Spleen (tissue), 7 donors: ENCODE measurements at regions not wholly inside any gene's neighbourhood (a gene's known extent, or its start where the extent isn't known, plus 50 kb on each side); places are given as distances from the start of the nearest gene placed in this dataset.

Experiments
- CTCF ChIP-seq, 11 experiments: fragments of 200-600 bp in 7 of 11; fragments of 450-650 bp in 4 of 11; sonication (generic) in 4 of 11; IDR thresholded peaks in 8 of 11; conservative IDR thresholded peaks in 3 of 11; 1 replicate in 7 of 11; 2 replicates in 4 of 11; pipeline versions ENCODE4 v1.4.0 to v1.8.0; 2016 to 2021; ENCODE audit warnings: antibody characterized with exemption in 11 of 11, inconsistent platforms in 4 of 11, mild to moderate bottlenecking in 1 of 11
- POLR2AphosphoS5 ChIP-seq, 3 donors: sonication (generic); formaldehyde crosslinking; IDR thresholded peaks; one replicate each; pipeline ENCODE4 v1.5.1; 2017; ENCODE audit warnings: antibody characterized with exemption in 3 of 3
- donor health status: DM: no; HTN: no; CAD: no; lungs with moderate emphysema.
- donor health status: DM: no; HTN: no; CAD: no.
- donor health status: DM: no; HTN: no; CAD: no.

DNA sequence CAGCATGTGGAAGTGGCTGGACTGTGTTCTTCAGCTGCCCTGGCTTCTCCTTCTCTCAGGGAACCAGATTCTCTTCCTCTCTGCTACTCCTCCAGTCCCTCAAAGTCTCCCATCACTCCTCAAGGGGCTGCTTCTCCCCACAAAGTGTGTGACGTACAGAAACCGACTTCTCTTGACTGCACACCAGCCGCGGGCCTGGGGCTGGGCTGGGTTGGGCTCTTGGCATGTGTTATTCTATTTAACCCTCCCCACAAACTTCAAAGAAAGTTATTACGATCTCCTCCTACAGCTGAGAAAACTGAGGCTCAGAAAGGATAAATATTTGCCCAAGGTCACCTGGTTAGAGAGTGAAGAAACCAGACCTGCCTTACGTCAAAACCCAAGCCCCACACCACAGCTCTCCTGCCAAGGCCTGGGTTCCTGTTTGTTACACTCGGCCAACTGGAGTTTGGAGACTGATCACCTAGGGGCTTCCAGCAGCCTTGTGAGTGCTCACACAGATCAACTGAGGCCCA is 269.0 kb downstream of the TFCP2L1 start:
- TF ChIP-seq CTCF (IDR thresholded peaks at IDR 0.05 in 8 of 11, conservative IDR thresholded peaks at IDR 0.05 in 3 of 11) (no peak), POLR2AphosphoS5 (IDR thresholded peaks at IDR 0.05) (no peak)
